Stromal cell of bone marrow (primary cell): ENCODE measurements at regions not wholly inside any gene's neighbourhood (a gene's known extent, or its start where the extent isn't known, plus 50 kb on each side); places are given as distances from the start of the nearest gene placed in this dataset.

Experiments used
- DNase-seq: peaks from one replicate; pipeline ENCODE4 v3.0.0-alpha.2; 2012; ENCODE audit warnings: low read depth

DNA sequence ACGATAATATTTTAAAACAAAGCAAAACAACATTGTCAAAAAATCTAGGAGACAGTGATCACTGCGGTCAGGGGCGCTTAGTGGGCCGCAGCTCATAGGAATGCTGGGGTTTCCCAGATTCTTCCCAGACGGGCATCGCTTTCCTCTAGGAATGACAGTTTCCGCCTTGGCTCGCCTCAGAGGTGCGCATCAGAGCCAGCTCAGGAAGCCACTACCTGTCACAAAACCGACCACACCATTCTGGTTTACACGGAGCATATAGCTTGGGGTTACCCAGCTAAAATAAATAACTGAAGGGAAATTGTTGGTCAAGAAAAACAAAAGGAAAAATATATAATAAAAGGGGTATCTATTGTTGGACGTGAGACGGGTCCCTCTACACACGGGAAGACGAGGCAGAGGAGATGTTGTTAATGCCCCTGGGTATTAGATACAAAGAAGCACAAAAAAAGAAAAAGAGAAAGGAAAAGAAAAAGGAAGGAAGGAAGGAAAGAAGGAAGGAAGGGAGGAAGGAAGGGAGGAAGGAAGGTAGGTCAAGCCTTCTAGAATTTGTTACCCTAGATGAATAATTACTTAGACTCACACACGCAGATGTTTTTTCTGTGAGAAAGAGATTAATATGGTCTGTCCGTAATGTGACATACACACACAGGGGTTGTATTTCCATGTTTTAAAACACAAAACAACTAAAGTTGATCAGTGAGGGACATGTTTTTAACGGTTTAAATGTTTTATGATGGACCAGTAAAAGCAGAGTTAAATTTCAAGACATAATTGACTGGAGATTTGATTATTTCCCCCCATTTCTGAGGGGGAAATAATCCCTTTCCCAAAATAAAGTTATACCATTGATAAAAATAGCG is 292.4 kb upstream of the NFE2L3 start:
- no peak for DNase-seq

DNA sequence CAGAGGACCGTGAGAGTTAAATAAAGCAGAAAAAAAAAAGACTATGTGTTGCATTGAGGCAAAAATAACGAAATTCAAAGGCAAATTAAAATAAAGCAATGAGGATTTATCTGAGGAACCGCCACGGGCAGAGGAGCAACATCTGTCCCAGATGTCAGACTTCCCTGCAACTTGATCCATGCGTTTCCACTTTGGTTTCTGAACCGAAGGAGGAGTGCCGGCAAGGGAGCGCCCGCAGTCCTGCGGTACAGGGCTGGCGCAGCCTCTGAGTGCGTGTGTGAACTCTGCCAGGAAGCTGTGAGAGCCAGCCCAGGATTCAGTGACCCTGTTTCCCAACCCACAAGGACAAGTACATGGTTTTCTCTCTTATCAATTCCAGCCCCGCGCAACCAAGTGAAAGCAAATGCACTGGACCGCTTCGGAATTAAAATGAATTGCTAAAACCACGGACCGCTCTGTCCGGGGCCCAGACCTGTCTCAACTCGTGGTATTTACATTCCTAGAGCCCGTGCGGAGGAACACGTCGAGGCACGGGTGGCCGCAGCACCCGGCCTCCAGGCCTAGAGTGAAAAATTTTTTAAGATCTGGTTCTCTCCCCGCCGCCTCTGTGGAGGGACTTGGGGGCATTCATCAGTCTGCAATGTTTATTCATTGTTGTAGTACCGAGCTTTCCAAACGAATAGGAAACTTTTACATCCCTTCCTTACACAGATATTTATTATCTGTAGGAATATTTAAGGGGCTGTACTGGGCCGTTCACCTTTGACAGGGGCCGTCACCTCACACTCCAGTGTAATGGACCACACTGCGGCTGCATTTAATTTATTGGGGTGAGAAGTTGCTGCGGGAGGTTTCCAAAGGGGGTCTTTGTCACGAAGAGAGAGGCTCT is 291.5 kb upstream of the NFE2L3 start:
- DNase-seq = no peak

DNA sequence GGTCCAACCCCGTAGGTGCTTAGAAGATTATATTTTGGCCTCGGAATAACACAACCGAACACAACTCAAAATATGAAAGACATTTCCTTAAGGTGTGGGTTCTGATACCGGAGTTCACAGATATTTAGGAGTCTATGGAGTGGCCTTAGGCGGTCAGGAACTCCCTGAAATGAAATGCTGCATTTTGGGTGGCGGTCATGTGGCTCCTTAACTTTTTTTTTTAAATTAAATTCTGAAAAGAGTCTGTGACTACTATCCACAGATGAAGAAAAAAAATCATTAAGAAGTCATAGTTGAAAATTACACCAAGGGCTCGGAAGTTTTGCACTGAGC is 290.9 kb upstream of the NFE2L3 start:
- no peak for DNase-seq

DNA sequence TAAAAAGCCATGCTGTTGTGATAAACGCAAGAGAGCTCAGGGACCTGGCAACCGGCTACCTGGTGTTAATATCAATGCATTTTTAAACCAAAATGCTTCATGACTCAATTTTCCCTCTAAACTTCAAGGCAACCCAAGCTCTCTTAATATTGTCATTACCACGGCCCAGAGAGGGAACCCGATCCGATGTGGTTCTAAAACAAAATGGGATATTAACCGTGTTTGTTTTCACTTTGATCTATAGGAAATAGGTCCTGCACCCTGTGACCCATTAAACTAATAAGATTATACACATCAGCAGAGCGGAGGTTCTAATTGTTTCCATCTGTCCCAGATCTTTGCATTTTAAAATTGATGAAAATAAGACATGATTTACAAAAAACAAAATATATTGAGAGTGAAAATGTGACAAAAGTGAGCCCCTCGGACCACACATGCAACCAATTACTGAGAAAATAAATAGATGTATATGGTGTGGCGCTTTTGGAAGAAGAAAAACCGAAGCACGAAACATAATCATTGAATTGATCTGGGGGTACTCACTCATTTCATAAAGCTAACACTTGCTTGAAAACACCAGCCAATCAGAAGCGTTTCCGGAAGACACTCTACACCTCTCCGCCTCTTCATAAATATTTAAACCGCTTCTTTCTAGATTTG is 290.3 kb upstream of the NFE2L3 start:
- no peak for DNase-seq

DNA sequence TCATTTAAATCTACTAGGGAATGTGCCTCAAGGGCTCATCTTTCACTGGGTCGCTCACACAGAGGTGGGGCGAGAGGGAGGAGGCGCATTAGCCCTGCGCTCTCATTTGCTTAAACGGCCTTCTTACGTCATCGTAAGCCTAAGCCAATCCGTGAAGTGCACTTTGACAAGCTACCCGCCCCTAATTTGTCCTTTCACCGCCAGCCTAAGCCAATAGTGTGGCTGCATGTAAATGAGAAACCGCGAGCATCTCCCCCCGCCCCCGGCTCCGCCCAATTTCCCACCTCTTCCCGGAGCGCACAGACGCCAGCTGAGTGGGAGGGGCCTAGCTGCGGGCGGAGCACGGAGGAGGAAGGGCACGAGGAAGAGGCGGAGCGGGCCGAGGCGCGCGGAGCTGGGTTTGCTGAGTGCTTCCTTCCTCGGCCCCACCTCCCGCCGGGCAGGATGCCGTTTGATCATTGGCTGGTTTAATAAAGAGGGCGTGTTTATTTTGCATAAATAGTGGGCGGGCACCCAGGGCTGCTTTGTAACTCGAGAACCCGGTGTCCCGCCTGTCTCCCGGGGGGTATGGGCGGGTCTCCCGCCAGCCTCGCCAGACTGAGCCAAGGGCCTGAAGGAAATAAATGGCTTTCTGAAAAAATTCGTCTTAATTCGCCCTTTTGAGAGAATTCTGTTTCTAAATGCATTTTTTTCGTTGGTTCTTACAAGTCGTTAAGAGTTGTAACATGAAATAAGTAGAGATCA is 289.6 kb upstream of the NFE2L3 start:
- DNase-seq = peak; percentile 100

DNA sequence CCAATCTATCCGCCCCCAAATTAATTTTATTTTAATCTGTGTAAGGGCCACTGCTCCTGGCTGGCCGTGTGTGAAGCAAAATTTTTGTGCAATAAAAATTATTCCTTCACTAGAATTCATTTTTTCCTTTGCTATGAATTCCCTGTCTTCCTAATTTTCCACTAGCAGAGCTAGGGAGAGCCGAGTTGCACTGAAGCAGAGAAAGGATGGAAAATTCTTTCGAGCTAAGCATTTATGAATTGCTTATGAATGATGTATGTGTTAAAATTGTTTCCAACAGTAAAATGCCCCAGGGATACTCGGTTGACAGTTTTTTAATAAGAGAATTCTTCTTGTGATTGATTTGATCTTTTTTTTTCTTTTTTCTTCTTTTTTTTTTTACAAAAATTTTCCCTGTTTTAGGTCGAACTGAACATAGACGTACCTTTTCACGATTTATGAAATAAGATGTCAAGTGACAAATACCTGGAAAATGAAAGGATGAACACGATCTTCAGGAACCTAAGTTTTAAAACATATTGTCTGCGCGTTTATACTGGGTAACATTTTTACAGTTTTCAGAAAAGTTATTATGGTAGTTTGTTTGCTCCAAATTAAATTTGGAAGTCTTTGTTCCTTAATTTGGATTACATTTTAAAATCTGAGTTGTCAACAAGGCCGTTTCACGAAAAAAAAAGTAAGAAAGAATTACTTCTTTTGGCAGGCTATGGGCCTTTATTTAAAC is 288.8 kb upstream of the NFE2L3 start:
- no peak for DNase-seq

DNA sequence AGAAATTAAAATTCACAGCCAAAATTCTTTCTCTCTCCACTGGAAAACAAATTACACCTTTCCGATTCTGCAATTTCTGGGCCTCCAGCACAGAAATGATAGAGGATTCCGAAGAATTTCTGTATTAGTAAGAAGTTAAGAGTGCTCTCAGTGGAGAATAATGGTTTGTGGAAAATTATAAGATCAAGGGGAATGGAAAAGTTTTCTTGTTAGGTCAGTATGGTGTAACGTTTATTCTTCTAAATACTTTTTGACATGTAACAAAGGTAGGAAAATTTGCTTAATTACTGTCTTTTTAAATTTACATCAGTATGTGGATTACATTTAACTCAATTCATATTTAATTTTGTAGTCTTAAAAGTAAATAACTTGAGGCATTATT is 288.3 kb upstream of the NFE2L3 start:
- DNase-seq = no peak

DNA sequence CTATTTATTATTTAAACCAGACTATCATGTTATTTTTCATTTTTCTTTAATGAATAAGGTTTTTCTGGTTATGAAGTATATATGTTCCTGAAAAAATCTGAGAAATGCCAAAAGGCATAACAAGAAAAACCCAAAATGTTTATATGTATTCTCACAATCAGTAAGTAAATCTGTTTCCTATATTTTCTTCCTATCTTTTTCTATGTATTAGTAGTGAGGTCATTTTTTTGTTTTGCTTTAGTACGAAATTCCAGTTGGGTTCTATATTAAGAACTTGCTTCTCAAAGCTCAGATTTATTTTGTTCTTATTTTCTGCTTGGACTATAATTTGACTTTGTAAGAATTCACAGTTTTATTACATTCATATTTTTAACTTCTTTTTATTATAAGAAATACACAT is 287.5 kb upstream of the NFE2L3 start:
- DNase-seq = no peak

DNA sequence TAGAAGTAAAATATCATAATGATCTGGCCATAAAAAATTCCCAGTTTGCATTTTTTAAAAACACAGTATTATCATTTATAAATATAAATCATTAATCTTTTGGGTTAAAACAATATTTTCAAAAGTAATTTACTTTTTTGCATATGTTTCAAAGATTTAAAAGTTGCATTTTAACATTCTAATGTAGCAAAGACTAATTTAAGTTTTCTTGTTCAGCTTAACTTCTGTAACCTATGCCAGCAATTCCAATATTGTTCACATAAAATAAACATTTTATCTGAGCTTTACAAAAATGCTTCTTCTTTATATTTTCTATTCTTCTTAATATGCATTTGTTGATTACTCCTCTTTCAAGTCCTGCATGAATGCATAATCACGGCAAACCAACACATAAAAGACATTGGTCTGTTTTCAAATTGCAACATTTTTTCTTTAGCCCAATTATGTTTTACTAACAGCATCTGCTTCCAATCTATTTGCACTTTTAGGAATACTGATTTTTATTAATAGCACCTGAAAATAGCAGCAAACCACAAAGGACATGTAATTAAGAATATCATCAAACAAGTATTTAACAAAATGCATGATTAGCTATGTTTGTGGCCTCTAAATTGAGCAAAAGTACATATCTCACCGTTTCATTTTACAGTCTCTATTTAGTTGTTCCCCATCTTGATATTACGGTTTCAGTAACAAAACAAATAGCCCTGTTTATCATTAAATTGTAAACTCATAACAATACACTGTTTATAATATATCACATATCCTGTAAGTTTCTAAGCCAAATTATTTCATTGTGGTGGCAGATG is 286.9 kb upstream of the NFE2L3 start:
- DNase-seq = no peak

DNA sequence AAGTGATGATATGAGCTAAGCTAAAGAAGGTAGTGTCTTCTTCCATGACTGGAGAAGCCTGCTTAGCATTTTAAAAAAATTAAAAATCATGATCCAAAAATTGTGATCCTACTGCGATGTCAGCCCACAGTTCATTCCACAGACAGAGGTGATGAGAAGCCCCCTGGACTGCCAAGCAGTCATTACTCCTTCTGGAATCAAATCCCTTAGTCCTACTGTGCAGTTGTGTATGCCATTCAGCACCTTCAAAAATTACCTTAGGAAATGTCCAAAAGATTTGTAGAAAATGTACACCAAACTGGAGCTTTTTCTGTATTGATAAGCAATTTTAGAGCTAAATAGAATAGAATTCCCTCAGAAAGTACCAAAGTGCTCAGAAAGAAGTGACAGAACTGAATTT is 283.5 kb upstream of the NFE2L3 start:
- DNase-seq = no peak

DNA sequence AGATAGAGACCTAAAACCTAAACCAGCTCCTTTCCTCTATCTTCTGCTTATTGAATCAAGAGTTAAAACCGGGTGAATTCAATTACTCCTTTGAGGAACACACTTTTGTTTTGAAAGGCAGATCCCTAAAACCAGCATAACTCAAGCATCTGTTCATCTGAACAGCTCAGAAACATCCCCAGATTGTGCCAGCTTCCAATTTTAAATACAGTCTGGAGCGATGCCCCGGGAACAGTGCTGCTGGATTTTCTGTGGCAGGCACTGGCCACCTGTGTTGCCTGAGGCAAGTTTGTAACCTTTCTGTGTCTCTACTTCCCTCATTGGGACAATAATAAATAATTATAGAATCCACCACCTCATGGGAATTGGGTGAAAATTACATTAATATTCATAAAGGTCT is 281.4 kb upstream of the NFE2L3 start:
- no peak for DNase-seq

DNA sequence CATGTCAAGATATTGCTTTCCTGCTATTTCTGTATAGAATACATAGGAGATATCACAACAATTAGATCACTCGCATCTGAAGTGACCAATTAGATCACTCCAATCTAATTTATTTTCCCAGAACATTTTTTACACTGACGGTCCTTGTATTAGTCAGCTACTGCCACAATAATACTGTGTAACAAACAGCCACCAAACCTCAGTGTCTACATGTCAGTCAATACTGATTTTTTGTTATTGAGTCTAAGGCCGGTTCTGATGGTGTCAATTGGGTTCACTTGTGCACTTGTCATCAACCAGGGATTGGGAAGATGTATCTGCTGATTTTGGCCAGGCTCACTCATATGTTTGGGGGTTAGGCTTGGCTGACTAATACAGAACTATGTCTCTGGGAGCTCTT is 275.9 kb upstream of the NFE2L3 start:
- DNase-seq = no peak

DNA sequence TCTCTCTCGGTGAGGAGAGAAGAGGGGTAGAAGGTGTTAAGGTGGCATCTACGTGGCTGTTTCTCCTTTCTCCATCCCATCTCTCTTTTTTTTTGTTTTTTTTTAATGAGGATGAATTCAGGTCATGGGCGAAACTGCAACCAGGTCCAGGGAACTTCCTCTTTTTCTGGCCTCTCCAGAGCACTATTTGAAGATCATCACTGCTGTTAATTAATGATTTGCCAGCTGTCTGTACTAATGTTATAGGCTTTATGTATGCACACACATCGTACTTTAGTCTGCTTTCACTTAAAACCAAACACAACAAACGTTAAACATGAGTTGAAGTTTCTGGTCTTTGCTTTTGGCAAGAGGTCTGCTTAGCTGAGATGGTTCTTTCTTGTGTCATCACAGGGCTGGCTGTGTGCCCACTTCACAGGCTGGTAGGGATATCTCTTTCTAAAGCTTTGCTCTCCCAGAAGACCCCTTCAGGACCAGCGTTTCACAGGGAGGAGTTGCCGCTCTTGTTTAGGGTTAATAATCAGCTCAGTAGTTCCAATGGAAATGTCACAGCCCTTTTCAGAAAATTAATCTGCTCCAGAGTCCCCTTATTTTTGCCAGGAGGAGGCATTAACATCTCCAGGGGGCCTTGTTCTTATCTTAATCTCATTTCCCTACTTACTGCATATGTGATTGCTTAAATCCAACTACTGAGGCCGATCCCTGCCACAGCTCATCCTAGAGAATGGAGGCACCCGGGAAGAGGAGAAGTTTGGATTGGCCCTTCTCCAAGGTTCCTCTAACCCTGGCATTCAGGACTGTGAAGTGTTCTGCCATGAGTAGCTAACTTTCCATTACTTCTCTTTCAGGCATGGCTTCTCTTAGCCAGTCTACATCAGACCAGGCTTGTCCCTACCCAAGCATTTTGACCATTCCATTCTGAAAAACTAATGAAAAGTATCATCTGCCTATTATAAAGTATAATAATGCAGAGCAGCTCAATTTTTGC is 273.9 kb upstream of the NFE2L3 start:
- DNase-seq = no peak

DNA sequence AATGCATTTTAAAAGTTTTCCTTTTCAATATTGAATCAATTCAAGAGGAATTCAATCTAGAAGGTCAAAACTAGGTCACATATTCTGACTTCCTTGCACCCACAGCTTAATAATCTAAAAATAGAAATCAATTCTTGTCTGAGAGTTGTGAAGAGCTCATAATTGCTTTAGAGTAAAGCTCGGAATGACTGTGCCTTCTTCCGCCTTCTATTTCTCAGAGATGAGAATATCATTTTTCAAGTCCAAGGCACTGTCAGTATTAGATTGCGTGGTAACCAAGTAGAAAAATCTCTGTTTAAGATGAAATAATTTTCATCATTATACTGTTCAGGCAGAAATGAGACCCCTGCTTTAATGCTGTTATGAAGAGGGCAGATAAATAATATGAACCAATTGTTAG is 272.2 kb upstream of the NFE2L3 start:
- DNase-seq = no peak

DNA sequence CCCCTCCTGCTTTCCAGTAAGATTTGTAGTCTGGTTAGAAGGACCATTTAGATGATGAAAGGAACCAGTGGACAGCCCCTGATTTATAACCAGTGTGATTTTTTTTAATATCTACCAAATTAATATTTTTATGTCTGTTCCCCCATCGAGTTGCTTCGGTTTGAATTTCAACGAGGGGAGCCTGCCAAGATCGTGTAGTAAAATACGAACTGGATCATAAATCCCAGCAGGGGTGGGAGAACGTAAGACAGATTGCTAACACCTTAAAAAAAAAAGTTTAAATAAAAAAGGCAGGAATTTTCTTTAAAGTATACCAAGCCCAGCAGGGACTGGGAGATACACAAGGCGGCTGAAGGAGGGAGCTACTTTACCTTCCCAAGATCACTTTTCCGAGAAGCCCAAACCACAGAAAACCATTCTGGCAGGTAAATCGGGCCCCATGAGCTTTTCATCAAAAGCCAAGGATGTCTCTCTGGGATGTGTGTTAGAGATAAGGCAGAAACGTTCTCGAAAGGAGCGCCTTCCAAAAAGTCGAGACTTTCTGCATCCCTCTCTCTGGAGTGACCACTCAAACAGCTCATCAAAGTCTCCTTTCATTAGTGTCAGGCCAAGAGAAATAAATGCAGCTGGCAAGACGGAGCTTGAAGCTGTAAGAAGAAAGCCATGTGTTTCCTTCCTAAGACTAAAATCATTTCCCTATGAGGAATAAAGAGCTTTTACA is 270.5 kb upstream of the NFE2L3 start:
- no peak for DNase-seq

DNA sequence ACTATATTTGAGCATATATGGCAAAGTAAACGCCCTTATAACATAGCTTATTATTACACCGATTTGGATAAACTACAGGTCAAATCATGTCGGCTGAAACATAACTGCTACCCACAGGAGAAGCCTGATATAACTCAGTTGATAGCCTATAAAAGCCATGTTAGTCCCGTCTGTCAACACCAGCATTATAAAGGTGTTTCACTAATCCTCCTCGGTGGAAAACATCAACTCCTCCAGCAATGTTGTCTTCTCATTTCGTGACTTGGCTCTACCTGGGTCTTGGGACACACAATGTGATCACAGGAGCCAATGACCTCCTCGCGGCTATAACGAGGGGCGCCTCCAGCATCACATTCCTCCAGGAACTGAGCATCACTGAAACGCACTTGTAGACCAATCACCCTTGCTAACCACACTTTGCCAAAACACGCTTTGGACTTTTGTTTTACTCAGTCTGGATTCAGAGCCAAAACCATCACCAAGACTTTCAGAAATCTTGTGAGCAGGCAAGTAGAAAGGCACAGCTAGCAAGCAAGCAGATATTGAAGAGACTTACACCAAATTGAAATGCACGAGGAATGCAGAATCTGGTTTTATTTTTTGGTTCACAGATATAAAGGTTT is 269.7 kb upstream of the NFE2L3 start:
- DNase-seq = no peak

DNA sequence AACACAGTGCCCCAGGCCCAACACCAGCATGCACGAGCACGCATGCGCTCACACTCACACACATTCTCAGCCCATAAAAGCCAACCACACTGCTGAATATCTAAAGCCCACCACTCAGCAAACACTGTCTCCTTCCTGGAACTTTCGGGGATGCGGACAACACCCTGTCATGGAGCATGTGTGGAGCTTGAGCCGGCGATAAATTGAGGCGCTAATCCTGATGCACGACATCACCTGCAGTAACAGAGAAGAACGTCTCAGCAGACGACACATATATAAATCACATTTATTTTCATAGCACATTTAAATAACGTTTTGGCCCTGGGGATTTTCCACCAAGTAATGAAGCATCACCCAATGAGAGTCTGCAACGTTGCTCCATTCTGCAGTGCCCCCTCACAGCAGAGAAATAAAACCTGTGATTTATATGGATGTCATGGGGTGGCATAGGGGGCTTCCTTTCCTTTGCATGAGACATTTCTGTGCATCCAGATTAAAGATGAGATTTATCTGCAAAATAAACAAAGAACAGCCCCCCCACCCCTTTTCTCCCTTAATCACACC is 267.7 kb upstream of the NFE2L3 start:
- no peak for DNase-seq

DNA sequence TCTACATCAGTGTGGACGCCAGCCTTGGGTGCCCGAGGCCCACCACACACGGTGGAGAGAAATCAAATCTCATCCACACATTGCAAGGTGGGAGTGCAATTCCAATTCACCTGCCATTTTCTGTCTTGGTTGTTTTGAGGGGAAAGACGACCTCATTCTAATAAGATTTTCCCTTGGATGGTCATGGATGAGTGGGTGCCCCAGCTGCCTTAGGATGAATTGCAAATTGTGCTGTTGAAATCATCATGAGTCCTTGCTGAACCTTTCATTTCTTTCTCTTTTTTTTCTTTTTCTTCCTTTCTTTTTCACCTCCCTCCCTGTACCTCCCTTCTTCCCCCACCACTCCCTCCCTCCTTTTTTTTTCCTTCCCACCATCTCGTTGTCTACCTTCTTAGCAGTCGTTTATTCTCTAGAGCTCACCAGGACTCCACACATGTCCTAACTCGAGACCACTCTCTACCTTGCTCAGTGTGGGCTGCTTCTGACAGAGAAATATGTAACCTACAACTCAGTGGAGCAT is 266.9 kb upstream of the NFE2L3 start:
- no peak for DNase-seq
